ENCODE measurements at regions not wholly inside any gene's neighbourhood (a gene's known extent, or its start where the extent isn't known, plus 50 kb on each side); places are given as distances from the start of the nearest gene placed in this dataset.
"Not testable (repeated sequence)": the region's sequence is repeated elsewhere in the genome, so short reads cannot be mapped to it uniquely, and the experiment has no call there.

DNA sequence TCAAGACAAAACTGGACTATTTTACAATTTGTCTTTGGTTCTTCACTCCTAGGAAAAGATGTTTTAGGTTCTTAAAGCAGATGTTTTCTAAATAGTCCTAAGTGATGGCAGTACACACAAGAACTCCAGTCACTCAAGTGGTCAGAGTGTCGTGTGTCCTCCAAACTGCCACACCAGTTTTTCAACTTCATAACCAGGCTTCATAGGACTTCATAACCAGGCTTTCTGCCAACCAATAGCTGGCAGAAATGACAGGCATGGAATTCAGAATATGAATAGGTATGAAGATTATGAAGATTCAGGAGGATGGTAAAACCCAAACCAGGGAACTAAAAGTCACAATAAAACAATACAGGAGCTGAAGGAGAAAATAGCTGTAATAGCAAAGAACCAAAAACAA is 721.2 kb upstream of the SEMA3D start:
- DNase-seq (ENCODE audit: low read depth in 2 of 3, low spot score in 2 of 3): no peak

DNA sequence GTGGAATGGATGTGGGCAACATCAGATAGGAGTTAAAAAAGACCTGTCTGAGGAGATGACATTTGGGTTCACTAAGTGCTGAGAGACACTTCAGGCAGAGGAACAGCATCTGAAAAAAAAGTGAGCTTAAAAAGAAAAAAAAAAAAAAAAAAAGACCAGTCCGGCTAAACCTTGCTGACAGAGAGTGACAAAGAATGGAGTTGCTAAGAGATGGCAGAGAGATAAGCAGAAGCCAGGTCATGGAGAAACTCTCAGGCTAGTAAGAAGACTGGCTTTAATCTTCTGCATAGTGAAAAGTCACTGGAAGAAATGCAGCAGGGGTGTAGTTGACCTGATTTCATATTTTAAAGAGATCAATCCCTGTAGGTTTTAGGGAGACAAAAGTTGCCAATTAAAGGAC is 711.1 kb upstream of the SEMA3D start:
- DNase-seq (ENCODE audit: low read depth in 2 of 3, low spot score in 2 of 3): no peak

DNA sequence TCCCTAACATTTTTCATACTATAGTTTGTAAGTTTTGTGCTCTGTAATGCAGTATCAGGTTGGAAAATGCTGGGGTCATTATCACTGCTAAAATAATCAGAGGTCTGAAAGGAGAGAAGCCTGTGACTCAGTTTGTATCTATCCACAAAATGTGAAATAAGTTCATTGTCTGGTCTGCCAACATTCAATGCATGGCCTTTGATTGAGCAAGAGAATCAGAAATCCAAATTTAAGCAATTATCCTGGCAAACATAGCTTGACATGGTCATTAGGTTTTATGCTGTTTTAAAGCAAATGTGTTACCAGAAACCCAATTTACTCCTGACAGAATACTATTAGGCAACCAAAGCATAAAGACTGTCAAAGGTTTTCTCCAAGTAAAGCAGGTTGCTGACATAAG is 709.7 kb upstream of the SEMA3D start:
- no peak for DNase-seq (ENCODE audit: low read depth in 2 of 3, low spot score in 2 of 3)

DNA sequence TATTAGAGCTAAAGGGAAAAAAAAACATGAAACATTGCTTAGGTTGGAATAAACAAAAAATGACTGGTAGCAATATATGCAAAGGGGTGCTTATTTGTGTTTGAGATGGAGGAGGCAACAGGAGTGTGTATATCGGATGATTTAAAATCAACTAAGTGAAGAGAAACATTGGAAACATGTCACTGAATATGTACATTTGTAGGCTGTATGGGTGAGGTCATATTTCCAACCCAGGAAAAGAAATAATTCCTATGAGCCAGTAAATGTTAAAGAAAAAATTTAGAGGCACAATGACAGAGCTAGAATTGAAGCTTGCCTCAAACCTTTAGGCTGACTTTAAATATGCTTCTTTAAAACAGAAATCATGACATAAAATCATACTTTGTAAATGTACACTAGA is 709.0 kb upstream of the SEMA3D start:
- DNase-seq (ENCODE audit: low read depth in 2 of 3, low spot score in 2 of 3): no peak

DNA sequence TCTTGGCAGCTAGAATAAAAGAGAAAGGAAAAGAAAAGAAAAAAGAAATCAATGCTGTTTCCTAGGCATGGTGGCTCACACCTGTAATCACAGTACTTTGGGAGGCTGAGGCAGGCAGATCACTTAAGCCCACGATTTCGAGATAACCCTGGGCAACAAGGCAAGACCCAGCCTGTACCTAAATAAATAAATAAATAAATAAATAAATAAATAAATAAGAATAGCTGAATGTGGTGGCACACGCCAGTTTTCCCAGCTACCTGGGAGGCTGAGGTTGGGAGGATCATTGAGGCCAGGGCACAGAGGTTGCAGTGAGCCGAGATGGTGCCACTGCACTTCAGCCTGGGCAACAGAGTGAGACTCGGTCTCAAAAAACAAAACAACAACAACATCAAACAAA is 705.0 kb upstream of the SEMA3D start:
- not testable (repeated sequence) for DNase-seq (ENCODE audit: low read depth in 2 of 3, low spot score in 2 of 3)

DNA sequence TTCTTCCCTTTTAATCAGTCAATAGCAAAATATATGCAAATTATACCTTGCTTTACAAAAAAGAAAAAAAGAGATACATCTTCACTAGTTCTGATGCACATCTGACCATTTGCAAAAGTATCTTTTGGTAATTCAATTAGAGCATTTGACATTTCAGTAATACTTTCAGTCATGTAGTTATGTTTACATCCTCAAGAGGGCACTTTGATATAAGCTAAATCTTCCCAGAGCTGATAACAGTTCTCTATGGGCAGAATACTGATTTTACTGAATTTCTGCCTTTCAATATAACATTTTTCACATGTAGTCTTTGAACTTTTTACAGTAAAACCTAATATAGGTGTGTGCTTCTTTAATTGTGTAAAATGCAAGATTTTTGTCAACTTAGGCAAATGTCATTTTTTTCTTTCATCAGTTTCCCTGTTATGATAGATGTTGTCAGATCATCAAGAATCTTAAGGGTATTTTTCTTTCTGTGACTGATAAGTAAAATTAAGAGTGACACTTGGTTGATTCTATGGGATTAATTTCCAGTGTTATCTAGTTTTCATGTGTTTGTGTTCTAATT is 703.5 kb upstream of the SEMA3D start:
- DNase-seq (ENCODE audit: low read depth in 2 of 3, low spot score in 2 of 3): peak in 2 of 3 donors; percentile 1 to 17

DNA sequence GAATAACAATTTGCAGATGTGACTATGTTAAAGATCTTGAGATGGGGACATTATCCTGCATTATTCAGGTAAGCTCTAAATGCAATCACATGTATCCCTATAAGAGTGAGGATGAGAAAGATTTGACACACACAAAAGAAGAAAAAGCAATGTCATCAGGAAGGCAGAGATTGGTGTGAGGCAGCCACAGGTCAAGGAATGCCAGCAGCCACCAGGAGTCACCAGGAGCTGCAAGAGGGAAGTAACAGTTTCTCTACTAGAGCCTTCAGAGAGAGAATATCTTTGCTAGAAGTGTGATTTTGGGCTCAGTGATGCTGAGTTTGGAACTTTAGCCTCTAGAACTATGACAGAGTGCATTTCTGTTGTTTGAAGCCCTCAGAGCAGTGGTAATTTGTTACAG is 700.3 kb upstream of the SEMA3D start:
- DNase-seq (ENCODE audit: low read depth in 2 of 3, low spot score in 2 of 3): no peak

DNA sequence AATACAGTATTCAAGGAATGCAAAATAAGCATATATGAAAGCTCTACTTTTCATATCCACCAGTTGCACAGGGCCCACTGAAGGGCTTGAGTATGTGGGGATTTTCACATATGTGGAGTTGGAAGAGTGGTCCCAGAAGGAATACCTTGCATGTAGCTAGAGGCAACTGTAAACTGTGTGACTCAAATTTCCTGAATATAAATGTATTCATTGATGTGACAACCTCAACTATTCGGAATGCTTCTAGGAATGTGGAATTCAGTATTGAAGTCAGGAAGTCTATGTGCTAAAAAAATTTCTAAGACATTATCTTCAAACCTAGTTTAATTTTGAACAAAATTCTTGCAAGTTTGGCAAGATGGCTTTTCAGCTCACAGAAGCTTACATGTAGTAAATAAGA is 695.5 kb upstream of the SEMA3D start:
- DNase-seq (ENCODE audit: low read depth in 2 of 3, low spot score in 2 of 3): no peak

DNA sequence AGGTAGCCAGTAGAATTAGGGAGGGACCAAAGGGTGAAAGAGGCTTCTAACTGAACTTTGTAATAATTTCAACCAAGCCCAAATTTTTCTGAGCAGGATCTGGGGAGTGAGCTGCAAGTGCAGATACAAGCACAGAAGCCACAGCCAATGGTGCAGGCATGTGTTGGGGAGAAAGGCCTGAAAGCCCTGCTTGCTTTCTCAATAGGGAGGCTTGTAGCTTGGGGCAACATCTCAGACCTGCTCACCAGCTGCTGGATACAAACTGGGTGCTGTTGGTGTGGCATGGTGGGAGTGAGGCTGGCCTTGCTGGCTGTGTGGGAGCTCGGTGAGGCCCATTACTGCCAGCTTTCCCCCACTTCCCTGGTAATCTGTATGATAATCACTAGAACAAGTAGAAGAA is 688.5 kb upstream of the SEMA3D start:
- DNase-seq (ENCODE audit: low read depth in 2 of 3, low spot score in 2 of 3): no peak

DNA sequence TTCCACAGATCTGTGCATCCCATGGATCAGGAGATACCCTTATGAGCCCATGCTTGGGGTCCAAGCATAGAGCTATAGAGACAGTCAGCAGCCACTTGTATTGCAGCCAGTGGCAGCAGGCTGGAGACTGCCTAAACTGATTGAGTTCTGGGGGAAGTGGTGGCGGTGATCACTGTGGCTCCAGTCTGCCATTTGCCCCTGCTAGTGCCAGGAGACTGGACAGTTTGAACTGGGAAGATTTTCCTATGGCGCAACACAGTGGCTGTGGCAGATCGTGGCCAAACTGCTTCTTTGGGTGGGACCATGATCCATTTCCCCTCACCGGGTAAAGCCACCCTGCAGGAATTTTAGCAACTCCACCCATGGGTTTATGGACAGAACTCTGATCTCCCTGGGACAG is 679.7 kb upstream of the SEMA3D start:
- DNase-seq (ENCODE audit: low read depth in 2 of 3, low spot score in 2 of 3): no peak

DNA sequence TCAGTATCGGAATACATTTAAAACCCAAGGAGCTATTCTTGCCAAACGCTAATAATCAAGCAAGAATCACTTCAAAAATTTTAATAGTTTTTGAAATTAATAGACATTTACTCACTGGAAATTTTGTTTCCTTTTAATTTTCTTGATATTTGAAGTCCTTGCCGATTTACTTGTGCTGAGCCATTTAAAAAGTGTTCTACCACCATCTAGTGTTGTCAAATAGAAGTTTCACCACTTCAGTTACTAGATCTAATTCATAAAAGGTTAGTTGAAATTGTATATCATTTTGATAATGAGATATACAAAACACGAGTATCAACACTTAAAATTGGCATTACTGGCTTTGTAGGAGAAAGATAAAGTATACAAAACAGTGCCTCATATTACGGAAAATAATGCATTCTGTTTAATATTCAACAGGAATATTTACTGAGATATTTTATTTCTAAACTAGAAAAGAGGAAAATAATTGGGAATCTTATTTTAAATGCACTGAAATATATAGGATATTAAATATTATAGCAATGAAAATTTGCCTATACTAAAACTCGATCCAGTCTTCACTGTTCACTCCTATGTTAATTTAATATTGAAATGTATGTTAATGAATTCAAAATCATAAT is 664.8 kb upstream of the SEMA3D start:
- DNase-seq (ENCODE audit: low read depth in 2 of 3, low spot score in 2 of 3): peak in 2 of 3 donors; percentile 16 to 48

DNA sequence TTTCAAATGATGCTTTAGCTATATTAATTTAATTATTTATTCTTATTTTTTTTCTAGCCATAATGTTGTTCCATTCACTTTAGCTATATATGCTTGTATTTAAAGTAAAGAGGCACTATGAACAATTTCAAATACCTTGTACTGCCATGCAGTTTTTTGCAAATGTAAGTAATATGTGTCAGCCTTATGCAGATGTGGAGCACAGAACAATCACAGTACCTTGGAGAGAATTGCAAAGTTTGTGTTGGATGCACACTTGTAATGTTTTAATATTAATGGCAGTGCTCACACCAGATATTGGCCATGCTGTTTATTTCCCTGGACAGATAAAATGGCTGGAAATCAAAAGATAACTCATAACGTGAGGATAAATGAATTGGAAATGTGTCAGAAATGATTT is 663.5 kb upstream of the SEMA3D start:
- no peak for DNase-seq (ENCODE audit: low read depth in 2 of 3, low spot score in 2 of 3)

DNA sequence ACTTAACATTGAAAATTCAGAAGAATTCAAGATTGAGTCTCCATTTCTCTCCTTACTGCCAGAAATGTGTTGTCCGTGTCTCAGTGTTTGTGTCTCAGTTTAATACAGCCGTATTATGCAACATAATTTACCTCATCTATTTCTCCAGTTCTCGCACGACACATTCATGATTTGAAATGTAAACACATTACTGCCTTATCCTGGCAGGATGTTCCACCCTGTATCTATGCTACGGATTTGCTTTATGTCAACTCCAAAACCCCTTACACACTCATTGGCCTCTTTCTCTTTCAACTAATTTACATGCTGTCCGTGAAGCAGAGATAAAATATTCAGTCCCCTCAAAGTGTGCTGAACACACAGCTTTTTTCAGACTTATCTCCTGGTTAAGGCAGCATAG is 653.7 kb upstream of the SEMA3D start:
- DNase-seq (ENCODE audit: low read depth in 2 of 3, low spot score in 2 of 3): no peak

DNA sequence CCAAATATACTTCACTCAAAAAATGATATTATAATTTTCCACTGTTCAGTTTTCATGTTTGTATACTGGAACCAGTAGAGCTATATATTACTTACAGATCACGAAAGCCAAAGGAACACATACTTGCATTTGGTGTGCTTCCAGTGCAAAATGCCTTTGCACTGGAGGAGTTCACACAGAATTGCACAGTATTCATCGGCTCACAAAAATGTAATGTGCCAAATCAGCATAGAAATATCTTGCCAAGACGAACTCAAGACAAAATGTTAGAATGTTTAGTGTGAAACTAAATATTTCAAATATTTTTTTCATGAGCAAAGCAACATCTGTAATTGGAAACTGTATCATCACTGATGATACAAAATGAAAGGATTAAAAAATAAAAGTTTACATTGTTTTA is 646.2 kb upstream of the SEMA3D start:
- no peak for DNase-seq (ENCODE audit: low read depth in 2 of 3, low spot score in 2 of 3)

DNA sequence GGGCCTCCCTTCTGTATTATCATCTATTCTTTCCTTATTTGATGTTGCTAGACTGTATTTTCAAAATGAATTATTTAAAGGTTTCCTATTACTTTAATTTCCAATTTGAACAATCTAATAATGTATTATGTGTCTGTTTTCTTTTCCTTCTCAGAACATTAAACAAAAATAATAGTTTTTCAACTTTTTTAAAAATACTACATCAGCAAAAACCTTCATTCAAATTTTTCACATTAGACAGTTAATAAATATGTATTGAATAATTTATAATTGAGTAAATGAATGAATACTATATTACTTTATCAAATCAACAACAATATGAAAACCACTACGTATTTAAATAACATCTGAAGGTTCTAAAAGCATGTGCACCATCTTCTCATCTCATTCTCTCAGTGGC is 644.1 kb upstream of the SEMA3D start:
- DNase-seq (ENCODE audit: low read depth in 2 of 3, low spot score in 2 of 3): no peak

DNA sequence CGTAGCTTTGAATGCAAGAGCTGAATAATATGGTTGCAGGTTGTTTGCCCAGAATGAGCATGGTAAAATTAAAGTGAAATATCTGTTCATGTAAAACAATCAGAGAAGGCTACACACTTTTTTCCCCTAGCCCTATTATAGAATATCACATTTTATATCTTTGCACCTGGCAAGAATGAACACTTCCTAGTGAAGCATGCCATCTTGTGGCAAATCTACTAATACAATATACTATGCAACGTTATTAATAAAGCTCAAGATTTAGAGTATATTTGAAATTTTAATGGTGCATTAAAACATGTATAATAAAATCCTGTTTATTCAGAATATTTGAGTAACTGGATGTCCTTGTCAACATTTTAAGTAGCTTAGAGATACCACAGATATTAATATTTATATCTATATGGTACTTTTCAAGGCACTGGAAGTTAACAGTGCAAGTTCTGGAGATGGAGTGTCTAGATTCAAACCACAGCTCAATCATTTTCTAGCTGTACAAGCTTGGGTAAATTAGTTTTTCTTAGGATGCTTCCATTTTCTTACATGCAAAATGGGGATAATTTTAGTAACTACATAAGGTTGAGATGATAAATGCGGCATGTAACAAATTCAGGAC is 643.1 kb upstream of the SEMA3D start:
- peak in 2 of 3 donors; percentile 1 to 36 for DNase-seq (ENCODE audit: low read depth in 2 of 3, low spot score in 2 of 3)

DNA sequence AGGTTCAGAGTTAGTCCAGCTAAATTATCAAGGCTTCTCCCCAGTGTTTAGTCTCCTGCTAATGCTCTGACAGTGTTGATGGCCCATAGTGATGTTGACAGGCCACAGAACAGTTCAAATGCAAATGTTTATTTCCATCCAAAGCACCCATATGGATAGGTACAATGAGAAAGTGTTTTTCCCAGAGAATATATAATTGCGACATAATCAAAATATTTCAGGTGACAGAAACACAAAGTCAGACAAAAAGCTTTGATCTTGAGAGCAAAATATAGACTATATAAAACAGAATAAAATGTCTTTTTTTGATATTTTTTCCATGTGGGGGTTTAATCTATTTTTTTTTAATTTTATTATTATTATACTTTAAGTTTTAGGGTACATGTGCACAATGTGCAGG is 642.3 kb upstream of the SEMA3D start:
- DNase-seq (ENCODE audit: low read depth in 2 of 3, low spot score in 2 of 3): no peak

DNA sequence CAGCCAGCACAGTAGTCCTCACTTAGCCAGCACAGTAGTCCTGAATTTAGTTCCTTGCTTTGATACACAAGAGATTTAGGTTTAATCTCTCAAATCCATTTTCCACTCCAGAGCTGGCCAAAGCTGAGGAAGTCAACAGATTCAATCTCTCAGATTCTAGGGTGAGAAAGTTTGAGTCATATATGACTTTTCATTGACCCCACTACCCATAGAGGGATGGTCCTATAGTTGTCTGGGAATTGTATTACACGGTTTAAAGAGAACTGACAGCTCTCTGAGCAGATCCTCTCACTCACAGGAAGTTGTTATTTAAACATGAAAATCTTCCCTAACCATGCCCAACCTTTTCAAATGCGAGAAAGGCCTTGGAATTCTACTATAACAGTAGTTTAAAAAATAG is 641.8 kb upstream of the SEMA3D start:
- no peak for DNase-seq (ENCODE audit: low read depth in 2 of 3, low spot score in 2 of 3)

DNA sequence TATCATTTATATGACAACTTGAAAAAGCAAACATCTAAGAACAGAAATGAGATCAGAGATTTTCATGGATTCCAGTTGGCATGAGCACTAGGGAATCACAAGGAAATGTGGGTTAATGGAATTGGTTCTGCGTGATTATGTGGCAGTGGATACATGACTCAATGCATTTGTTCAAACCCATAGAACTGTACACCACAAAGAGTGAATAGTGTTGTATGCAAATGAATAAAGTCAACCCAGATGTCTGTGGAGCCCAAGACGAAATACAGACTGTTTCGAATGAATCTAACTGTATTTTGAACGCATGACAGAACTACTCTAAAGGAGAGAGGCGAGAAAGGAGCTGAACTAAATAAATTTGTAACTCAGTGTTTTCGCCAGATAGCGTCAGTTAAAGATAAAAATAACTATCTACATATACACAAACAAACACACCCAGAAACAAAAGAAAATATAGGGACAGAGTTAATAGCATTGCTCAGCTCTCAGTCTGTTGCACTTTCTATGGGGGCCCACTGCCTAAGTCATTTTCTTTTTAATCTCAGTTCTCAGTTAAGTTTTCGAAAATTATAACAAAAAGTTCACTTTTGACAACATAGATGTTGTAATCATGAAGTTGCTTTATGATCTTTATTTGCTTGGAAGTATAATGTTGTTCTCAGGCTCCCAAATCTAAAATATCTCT is 636.7 kb upstream of the SEMA3D start:
- DNase-seq (ENCODE audit: low read depth in 2 of 3, low spot score in 2 of 3): no peak

DNA sequence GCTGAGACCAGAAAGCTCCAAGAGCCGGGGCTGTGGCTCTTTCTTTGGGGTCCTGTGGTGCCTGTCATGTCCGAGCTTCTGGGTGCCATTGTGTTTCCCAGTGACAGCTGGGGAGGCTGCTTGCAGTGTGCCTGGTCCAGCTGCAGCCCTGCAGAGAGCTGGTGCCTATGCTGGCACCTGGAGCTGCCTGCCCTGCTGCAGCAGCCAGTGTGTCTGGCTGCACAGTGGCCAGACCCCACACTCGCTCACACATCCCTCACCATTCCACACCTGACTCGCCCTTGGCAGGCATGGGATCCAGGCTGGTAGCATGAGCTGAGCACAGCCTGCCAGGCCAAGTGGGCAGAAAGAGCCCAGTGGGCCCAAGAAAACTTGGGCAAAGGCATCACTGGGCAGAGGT is 635.1 kb upstream of the SEMA3D start:
- DNase-seq (ENCODE audit: low read depth in 2 of 3, low spot score in 2 of 3): no peak

DNA sequence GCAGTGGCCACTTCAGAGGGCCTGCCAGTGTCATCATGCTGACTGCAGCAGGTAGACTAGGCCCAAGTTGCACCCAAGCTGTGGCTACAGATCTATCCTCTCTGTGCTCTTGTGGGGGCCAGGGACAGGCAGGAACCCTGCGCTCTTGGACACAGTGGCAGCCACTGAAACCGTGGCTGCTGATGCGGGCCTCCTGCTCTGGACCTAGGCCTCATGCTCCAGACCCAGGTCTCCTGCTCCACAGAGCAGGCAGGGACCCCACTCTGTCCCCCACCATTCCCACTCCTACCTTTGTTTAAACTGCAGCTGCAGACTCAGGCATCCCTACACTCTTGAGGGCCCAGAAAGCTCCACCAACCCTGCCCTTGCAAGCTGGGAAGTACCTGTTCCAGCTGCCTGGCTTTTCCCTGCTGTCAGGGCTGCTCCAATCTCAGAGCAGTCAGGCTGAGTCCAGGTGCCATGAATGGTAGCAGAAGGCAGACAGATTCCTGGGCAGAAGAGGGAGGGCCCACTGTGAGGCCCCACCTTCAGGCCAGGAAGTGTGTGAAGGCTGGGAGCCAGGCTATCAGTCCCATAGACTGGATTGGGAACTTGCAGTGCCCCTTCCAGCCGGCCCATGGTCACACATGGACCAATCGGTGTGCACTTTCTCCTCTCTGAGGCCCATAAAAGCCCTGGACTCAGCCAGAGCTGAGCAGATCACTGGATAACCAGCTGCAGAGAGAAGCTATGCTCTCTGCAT is 634.0 kb upstream of the SEMA3D start:
- no peak for DNase-seq (ENCODE audit: low read depth in 2 of 3, low spot score in 2 of 3)
